AG09309 (cell line): ENCODE measurements at regions not wholly inside any gene's neighbourhood (a gene's known extent, or its start where the extent isn't known, plus 50 kb on each side); places are given as distances from the start of the nearest gene placed in this dataset.
"Not testable (repeated sequence)": the region's sequence is repeated elsewhere in the genome, so short reads cannot be mapped to it uniquely, and the experiment has no call there.

Experiments used
- DNase-seq: peaks from one replicate; pipeline ENCODE4 v3.0.0-alpha.2; 2010; ENCODE audit warnings: low read depth
- H3K4me3 ChIP-seq: 2 replicates; pipeline ENCODE4 v1.5.1; 2011; ENCODE audit warnings: mild to moderate bottlenecking, low read depth, low read length, moderate library complexity; ENCODE audit not compliant: control insufficient read depth
- TF ChIP-seq, protein P1 (sequence below): IDR thresholded peaks from 2 replicates; pipeline ENCODE4 v1.5.1; 2011; ENCODE audit warnings: mild to moderate bottlenecking, low read depth, low read length, inconsistent platforms; ENCODE audit not compliant: insufficient read depth, control insufficient read depth; ENCODE audit errors: missing control alignments

DNA sequence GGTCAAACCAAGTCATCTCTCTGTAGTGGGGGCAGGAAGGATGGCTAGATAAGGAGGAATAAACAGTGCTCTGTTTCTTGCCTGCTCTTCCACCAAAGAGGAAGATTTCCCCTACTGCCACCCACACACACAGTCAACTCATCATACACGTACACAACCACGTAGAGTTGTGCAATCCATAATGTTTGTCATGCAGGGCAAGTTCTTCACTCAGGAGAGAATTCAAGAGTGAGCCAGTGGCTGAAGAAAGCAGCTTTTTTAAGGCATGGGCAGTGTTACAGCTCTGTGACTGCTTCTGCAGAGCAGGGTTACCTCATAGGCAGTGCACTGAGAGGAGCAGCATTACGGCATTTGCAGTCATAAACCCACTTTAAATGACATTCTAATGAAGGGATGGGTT, 283.0 kb downstream of the RND3 start:
- peak; percentile 93 for DNase-seq
- H3K4me3 ChIP-seq, result no peak overlapping the region
- TF ChIP-seq, protein P1, sequence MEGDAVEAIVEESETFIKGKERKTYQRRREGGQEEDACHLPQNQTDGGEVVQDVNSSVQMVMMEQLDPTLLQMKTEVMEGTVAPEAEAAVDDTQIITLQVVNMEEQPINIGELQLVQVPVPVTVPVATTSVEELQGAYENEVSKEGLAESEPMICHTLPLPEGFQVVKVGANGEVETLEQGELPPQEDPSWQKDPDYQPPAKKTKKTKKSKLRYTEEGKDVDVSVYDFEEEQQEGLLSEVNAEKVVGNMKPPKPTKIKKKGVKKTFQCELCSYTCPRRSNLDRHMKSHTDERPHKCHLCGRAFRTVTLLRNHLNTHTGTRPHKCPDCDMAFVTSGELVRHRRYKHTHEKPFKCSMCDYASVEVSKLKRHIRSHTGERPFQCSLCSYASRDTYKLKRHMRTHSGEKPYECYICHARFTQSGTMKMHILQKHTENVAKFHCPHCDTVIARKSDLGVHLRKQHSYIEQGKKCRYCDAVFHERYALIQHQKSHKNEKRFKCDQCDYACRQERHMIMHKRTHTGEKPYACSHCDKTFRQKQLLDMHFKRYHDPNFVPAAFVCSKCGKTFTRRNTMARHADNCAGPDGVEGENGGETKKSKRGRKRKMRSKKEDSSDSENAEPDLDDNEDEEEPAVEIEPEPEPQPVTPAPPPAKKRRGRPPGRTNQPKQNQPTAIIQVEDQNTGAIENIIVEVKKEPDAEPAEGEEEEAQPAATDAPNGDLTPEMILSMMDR, result no peak

DNA sequence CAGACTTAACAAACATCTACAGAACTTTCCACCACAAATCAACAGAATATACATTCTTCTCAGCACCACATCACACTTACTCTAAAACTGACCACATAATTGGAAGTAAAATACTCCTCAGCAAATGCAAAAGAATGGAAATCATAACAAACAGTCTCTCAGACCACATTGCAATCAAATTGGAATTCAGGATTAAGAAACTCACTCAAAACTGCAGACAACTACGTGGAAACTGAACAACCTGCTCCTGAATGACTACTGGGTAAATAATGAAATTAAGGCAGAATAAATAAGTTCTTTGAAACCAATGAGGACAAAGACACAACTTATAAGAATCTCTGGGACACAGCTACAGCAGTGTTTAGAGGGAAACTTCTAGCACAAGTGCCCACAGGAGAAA, 292.7 kb downstream of the RND3 start:
- not testable (repeated sequence) for H3K4me3 ChIP-seq

DNA sequence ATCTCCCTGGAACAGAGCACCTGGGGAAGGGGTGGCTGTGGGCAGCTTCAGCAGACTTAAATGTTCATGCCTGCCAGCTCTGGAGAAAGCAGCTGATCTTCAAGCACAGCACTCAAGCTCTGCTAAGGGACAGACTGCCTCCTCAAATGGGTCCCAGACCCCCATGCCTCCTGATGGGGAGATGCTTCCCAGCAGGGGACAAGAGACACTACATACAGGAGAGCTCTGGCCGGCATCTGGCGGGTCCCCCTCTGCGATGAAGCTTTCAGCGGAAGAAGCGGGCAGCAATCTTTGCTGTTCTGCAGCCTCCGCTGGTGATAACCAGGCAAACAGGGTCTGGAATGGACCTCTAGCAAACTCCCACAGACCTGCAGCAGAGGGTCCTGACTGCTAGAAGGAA, 294.8 kb downstream of the RND3 start:
- DNase-seq, result no peak
- no peak overlapping the region for H3K4me3 ChIP-seq
- TF ChIP-seq, protein P1, result no peak

More for the DNA sequence above, 292.7 kb downstream of the RND3 start:
- DNase-seq, result not testable (repeated sequence)

DNA sequence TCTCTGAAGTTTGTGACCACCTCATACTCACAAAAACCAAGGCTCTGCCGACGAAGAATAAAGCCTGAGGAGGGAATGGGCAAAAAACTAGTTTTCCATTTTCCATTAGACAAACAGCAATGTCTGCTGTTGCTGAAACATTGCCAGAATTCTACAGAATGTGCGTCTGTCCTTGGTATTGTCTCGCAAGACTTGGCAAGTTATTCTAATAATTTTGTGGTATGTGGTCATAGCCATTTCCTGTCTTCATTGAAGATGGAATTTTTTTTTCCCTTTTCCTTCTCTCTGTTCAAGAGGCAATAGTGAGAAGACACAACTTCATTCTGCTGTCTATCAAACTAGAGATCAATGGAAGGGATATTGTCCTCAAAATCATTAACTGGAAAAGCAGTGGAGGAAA, 296.1 kb downstream of the RND3 start:
- no peak overlapping the region for H3K4me3 ChIP-seq
- TF ChIP-seq, protein P1, result no peak
- peak; percentile 58 for DNase-seq

DNA sequence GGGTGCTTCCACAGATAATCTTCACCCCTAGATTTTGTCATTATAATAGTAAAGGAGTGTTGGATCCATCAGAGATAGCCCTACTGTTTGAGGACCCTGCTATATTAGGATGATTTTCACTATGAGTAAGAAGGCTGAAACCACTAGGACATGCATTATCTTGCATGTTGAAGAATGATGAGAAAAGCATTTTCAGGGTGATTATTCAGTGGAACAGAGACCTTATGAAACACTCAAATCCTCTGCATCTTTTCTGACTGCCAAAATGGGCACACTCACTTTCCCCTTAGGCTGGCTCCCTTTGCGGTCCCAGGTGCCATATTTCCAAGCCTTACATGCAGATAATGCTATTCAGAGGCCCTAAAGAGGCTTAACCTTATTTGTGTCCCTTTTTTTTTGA, 296.9 kb downstream of the RND3 start:
- H3K4me3 ChIP-seq, result no peak overlapping the region
- TF ChIP-seq, protein P1, result no peak
- DNase-seq, result no peak

DNA sequence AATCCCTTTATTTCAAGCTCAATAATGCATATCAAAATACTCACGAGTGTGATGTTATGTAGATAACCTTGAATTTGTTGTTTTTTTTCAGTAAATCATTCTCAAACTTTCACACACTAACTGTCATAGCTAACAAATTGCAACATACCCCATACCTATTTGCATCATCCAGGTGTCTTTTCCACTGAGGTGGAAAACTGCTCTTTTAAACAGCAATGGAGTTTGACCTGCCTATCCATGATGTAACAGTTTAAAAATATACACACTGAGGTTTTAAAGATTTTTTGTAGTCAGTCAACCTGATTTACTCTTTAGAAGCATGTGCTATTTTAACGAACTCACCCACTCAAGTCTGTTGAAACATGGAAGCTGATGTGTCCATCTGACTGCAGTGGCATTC, 298.7 kb downstream of the RND3 start:
- DNase-seq, result no peak
- TF ChIP-seq, protein P1, result no peak
- H3K4me3 ChIP-seq, result no peak overlapping the region

DNA sequence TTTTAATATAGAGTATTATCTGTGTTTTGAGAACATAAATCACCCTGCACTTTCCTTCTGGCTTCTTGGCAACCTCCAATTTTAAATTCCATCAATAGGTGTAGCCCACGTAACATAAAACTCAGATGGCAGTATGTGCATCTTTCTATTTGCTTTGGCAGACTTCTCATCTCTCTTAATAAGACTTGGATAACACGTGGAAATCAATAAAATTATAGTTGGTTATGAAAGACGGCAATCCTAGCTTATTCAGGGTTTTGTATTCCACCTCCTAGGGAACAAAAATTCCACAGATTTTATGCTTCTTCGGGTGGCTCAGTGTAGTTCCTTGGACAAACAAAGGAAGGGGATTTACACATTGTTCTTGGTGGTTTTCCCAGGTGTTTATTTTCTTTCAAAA, 299.3 kb downstream of the RND3 start:
- no peak overlapping the region for H3K4me3 ChIP-seq
- peak; percentile 46 for DNase-seq
- TF ChIP-seq, protein P1, result no peak
